Adrenal gland (tissue), 9 donors: ENCODE measurements at regions not wholly inside any gene's neighbourhood (a gene's known extent, or its start where the extent isn't known, plus 50 kb on each side); places are given as distances from the start of the nearest gene placed in this dataset.
"Not testable (repeated sequence)": the region's sequence is repeated elsewhere in the genome, so short reads cannot be mapped to it uniquely, and the experiment has no call there.

Experiments used
- DNase-seq, 7 donors: peaks; one replicate each; pipeline ENCODE4 v3.0.0-alpha.2; 2019 to 2020
- H3K27ac ChIP-seq, 5 donors: fragments of 200-600 bp; sonication (generic) in 4 of 5; 1 replicate in 3 of 5; 2 replicates in 2 of 5; pipeline versions ENCODE4 v1.5.1 to v1.8.0; 2016 to 2020; ENCODE audit warnings: mild to moderate bottlenecking in 1 of 5
- H3K27me3 ChIP-seq: fragments of 200-600 bp; 2 replicates; pipeline ENCODE4 v1.8.0; 2021
- H3K36me3 ChIP-seq, 2 donors: fragments of 200-600 bp; replicated peaks in 1 of 2; 1 replicate in 1 of 2; 2 replicates in 1 of 2; pipeline versions ENCODE4 v1.5.1 to v1.8.0; 2018 to 2022
- H3K4me1 ChIP-seq, 2 donors: fragments of 200-600 bp; replicated peaks in 1 of 2; 1 replicate in 1 of 2; 2 replicates in 1 of 2; pipeline versions ENCODE4 v1.5.1 to v1.8.0; 2018 to 2021
- H3K4me3 ChIP-seq, 4 donors: fragments of 200-600 bp; sonication (generic) in 3 of 4; one replicate each; pipeline ENCODE4 v1.5.1; 2016 to 2018
- H3K9me3 ChIP-seq, 3 donors: fragments of 200-600 bp; sonication (generic) in 1 of 3; replicated peaks in 1 of 3; 1 replicate in 2 of 3; 2 replicates in 1 of 3; pipeline versions ENCODE4 v1.5.1 to v1.8.0; 2016 to 2021
- POLR2A ChIP-seq, 2 donors: fragments of 450-650 bp; IDR thresholded peaks; one replicate each; pipeline ENCODE4 v1.6.1; 2017; ENCODE audit warnings: antibody characterized with exemption in 2 of 2, mild to moderate bottlenecking in 2 of 2, moderate library complexity in 1 of 2
- WGBS, 4 donors: extraction: QIAGEN DNeasy Blood & Tissue Kit in 2 of 4; methylation state at CpG; one replicate each; pipeline versions ENCODE4 v1.1.5 to v1.1.7; 2013 to 2017; 5-methylcytosine and 5-hydroxymethylcytosine counted together
- intact Hi-C, 2 donors: fragments of 100-400 bp; cut with DNase I; formaldehyde crosslinking; loops; one replicate each; pipeline versions ENCODE4 v1.14.1 to v1.15.0; 2022 to 2023
- TF ChIP-seq, protein P1 (sequence below), 6 experiments: fragments of 450-650 bp in 4 of 6; fragments of 200-600 bp in 2 of 6; sonication (generic) in 1 of 6; IDR thresholded peaks; 1 replicate in 5 of 6; 2 replicates in 1 of 6; pipeline versions ENCODE4 v1.5.1 to v1.8.0; 2016 to 2021; ENCODE audit warnings: antibody characterized with exemption in 6 of 6, mild to moderate bottlenecking in 2 of 6, moderate library complexity in 1 of 6
- donor health status: healthy with polysubstance abuse.
- donor health status: Bipolar disorder and iron deficiency.
- donor health status: DM: yes; HTN: yes; CAD: no.
- donor health status: DM: no; HTN: no; CAD: no.
- donor health status: DM: no; HTN: no; CAD: no.

DNA sequence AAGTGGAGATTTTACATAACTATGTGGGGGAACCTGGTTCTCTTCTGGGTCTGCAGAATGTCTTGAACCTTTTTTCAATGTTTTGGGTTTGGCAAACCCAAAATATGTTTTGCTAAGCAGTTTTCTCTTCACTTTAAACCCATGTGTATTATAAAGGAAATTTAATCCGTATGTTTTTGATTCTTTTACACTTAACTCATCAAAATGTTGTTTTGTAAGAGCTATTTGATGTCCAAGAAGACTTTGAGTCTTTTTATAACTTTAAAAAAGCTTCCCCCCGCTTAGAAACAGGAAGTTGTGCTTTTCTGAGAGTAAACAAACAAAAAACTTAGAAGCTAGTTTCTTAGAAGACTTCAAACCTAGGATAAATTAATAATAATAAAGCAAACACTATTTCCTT, 81.9 kb upstream of the CEP162 start:
- no peaks in the 10 kb centered on the region for H3K9me3 ChIP-seq
- intact Hi-C loops, result no loop called here
- no peaks in the 10 kb centered on the region for H3K36me3 ChIP-seq
- 30 to 48% (median 44%) methylated on average over 2 of the region's 2 CpGs for WGBS, 4 donors
- H3K27me3 ChIP-seq, result no peaks in the 10 kb centered on the region
- no peak overlapping the region for H3K27ac ChIP-seq
- no peak overlapping the region for H3K4me3 ChIP-seq
- no peak for DNase-seq
- TF ChIP-seq POLR2A (IDR thresholded peaks at IDR 0.05), result no peak
- TF ChIP-seq, protein P1, sequence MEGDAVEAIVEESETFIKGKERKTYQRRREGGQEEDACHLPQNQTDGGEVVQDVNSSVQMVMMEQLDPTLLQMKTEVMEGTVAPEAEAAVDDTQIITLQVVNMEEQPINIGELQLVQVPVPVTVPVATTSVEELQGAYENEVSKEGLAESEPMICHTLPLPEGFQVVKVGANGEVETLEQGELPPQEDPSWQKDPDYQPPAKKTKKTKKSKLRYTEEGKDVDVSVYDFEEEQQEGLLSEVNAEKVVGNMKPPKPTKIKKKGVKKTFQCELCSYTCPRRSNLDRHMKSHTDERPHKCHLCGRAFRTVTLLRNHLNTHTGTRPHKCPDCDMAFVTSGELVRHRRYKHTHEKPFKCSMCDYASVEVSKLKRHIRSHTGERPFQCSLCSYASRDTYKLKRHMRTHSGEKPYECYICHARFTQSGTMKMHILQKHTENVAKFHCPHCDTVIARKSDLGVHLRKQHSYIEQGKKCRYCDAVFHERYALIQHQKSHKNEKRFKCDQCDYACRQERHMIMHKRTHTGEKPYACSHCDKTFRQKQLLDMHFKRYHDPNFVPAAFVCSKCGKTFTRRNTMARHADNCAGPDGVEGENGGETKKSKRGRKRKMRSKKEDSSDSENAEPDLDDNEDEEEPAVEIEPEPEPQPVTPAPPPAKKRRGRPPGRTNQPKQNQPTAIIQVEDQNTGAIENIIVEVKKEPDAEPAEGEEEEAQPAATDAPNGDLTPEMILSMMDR (IDR thresholded peaks at IDR 0.05), result no peak
- no peaks in the 10 kb centered on the region for H3K4me1 ChIP-seq

DNA sequence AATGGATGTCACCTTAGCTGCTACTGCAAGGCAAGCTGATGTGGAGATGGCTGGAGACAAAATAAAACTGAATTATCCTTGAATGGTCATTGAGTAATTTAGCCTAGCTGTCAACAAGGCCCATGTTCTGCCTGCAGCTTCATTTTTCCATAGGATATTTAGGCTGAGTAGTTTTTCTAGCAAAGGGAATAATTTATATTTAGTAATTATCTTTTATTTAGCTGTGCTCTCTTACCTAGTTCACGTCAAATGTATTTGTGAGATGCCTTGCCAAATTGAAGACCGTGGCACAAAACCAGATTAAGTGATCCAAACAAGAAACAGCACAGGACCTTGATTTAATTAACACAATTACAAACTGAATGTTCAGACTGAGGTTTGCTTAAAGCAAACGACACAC, 77.4 kb upstream of the CEP162 start:
- Histone ChIP-seq H3K4me1 (no peaks in the 10 kb centered on the region), H3K4me3 (no peak overlapping the region), H3K27me3 (no peaks in the 10 kb centered on the region), H3K27ac (no peak overlapping the region), H3K9me3 (no peaks in the 10 kb centered on the region), H3K36me3 (no peaks in the 10 kb centered on the region)
- TF ChIP-seq, protein P1 (IDR thresholded peaks at IDR 0.05), result no peak
- TF ChIP-seq POLR2A (IDR thresholded peaks at IDR 0.05), result no peak
- intact Hi-C loops, result no loop called here
- no peak for DNase-seq
- 63 to 68% (median 65%) methylated on average over 3 of the region's 3 CpGs for WGBS, 4 donors

DNA sequence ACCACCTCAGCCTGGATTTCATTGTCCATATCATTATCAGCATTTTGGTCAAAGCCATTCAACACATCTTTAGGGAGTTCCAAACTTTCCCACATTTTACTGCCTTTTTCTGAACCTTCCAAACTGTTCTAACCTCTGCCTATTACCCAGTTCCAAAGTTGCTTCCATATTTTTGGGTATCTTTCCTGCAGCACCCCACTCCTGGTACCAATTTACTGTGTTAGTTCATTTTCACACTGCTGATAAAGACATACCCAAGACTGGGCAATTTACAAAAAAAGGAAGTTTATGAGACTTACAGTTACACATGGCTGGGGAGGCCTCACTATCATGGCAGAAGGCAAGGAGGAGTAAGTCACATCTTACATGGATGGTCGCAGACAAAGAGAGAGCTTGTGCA, 63.6 kb upstream of the CEP162 start:
- H3K4me1 ChIP-seq, H3K27ac ChIP-seq, H3K36me3 ChIP-seq, DNase-seq, H3K27me3 ChIP-seq, H3K4me3 ChIP-seq, H3K9me3 ChIP-seq, intact Hi-C loops: not testable (repeated sequence)
- WGBS, 4 donors, result 88 to 95% (median 89%) methylated on average over 1 of the region's 1 CpG

DNA sequence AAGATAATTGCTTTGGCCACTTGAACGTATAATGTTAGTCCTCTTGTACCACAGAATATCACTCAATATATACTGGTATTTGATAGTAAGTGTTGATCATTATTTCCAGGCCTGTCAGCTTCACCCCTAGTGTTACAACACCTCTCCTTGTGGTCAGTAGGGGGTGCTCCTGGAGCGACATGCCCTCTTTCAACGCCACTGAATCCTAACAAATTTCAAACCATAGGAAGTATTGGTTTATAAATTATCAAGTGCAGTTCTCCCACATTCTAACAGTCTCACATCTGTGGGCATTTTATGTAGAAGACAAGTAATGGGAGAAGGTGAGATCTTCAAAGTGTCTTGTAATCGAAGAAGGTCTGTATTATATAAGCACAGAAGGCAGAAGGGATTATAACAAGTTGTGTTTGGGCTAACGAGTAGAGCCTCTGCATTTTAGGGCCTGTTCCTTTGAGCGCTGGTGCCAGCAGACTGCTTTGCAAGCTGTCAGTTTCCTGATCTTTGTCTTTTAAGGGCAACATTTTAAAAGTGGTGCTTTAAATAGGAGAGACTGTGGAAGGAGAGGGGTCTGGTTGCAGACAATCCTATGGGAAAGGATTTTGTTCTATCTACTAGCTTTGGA, 57.1 kb upstream of the CEP162 start:
- WGBS, 4 donors, result 41 to 54% (median 42%) methylated on average over 6 of the region's 6 CpGs
- H3K27me3 ChIP-seq, result no peaks in the 10 kb centered on the region
- H3K27ac ChIP-seq, result no peak overlapping the region
- no peak for DNase-seq
- intact Hi-C loops, result no loop called here
- no peak overlapping the region for H3K4me3 ChIP-seq
- TF ChIP-seq, protein P1 (IDR thresholded peaks at IDR 0.05), result peak in 1 of 6 experiments; percentile 15
- TF ChIP-seq POLR2A (IDR thresholded peaks at IDR 0.05), result no peak
- H3K9me3 ChIP-seq, result no peaks in the 10 kb centered on the region
- H3K36me3 ChIP-seq, result no peaks in the 10 kb centered on the region
- H3K4me1 ChIP-seq, result no peaks in the 10 kb centered on the region

DNA sequence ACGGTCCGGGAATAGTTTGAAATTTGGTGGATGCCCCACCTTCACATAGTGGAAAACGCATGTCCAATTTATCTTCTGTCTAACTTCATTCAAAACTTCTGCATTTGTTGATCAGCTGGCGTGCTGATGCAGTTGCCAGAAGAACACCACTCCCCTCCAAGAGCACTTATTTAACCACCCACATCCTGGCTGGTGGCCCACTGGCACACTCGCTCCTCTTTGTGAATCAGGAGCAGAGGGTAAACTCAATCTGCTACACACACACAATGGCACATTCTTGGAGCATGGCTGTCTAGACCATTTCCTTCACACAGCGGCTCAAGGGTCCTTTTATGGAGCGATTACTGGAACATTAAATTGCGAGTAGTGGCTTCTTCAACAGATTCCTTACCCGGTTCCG, 55.1 kb upstream of the CEP162 start:
- DNase-seq, result no peak
- no peak for TF ChIP-seq POLR2A (IDR thresholded peaks at IDR 0.05)
- TF ChIP-seq, protein P1 (IDR thresholded peaks at IDR 0.05), result no peak
- WGBS, 4 donors, result 73 to 79% (median 75%) methylated on average over 10 of the region's 10 CpGs
- H3K36me3 ChIP-seq, result no peaks in the 10 kb centered on the region
- H3K27me3 ChIP-seq, result no peaks in the 10 kb centered on the region
- intact Hi-C loops, result no loop called here
- H3K4me3 ChIP-seq, result no peak overlapping the region
- H3K4me1 ChIP-seq, result no peaks in the 10 kb centered on the region
- no peak overlapping the region for H3K27ac ChIP-seq
- H3K9me3 ChIP-seq, result no peaks in the 10 kb centered on the region
